Loucy (cell line): ENCODE measurements at regions not wholly inside any gene's neighbourhood (a gene's known extent, or its start where the extent isn't known, plus 50 kb on each side); places are given as distances from the start of the nearest gene placed in this dataset.

Source experiments
- H2AFZ ChIP-seq: fragments of 200-600 bp; sonication (generic); 2 replicates; pipeline ENCODE4 v1.6.0; 2016; ENCODE audit warnings: antibody characterized with exemption, mild to moderate bottlenecking, low read length, moderate library complexity
- H3F3A ChIP-seq: fragments of 200-600 bp; 2 replicates; pipeline ENCODE4 v1.6.0; 2016; ENCODE audit warnings: antibody characterized with exemption, low read depth, mild to moderate bottlenecking
- H3K27me3 ChIP-seq: fragments of 200-600 bp; sonication (generic); 2 replicates; pipeline ENCODE4 v1.6.1; 2014; ENCODE audit warnings: low read length, mild to moderate bottlenecking; ENCODE audit not compliant: insufficient read depth, poor library complexity, severe bottlenecking
- H3K36me3 ChIP-seq: fragments of 200-600 bp; sonication (generic); 2 replicates; pipeline ENCODE4 v1.6.1; 2016; ENCODE audit warnings: low read length; ENCODE audit not compliant: insufficient read depth
- H3K4me1 ChIP-seq: fragments of 200-600 bp; sonication (generic); 2 replicates; pipeline ENCODE4 v1.5.1; 2014; ENCODE audit warnings: low read length, mild to moderate bottlenecking; ENCODE audit not compliant: insufficient read depth, poor library complexity, severe bottlenecking
- H3K4me2 ChIP-seq: fragments of 200-600 bp; sonication (generic); 2 replicates; pipeline ENCODE4 v1.6.0; 2014; ENCODE audit warnings: antibody characterized with exemption, low read length, low read depth, mild to moderate bottlenecking; ENCODE audit not compliant: poor library complexity, severe bottlenecking
- H3K4me3 ChIP-seq: fragments of 200-600 bp; sonication (generic); 2 replicates; pipeline ENCODE4 v1.5.1; 2014; ENCODE audit warnings: low read length, mild to moderate bottlenecking, mixed read lengths; ENCODE audit not compliant: poor library complexity, severe bottlenecking
- H3K79me2 ChIP-seq: fragments of 200-600 bp; sonication (generic); 2 replicates; pipeline ENCODE4 v1.6.1; 2014; ENCODE audit warnings: low read length; ENCODE audit not compliant: insufficient read depth
- H3K9ac ChIP-seq: fragments of 200-600 bp; sonication (generic); 2 replicates; pipeline ENCODE4 v1.6.0; 2014; ENCODE audit warnings: mild to moderate bottlenecking, low read depth, low read length, moderate library complexity; ENCODE audit not compliant: poor library complexity, severe bottlenecking
- H3K9me2 ChIP-seq: fragments of 200-600 bp; sonication (generic); replicated peaks from 2 replicates; pipeline ENCODE4 v1.6.1; 2016; ENCODE audit warnings: low read depth, low read length, mixed read lengths
- H3K9me3 ChIP-seq: fragments of 200-600 bp; sonication (generic); 2 replicates; pipeline ENCODE4 v1.6.1; 2014; ENCODE audit warnings: mild to moderate bottlenecking, antibody characterized with exemption, low read length, low read depth; ENCODE audit not compliant: insufficient read depth
- H4K20me1 ChIP-seq: fragments of 200-600 bp; sonication (generic); 2 replicates; pipeline ENCODE4 v1.6.0; 2014; ENCODE audit warnings: antibody characterized with exemption, low read length, mild to moderate bottlenecking; ENCODE audit not compliant: insufficient read depth, poor library complexity, severe bottlenecking
- CTCF ChIP-seq: fragments of 200-600 bp; sonication (generic); conservative IDR thresholded peaks from 2 replicates; pipeline ENCODE4 v1.5.1; 2014; ENCODE audit warnings: mild to moderate bottlenecking, antibody characterized with exemption, low read length
- EZH2phosphoT487 ChIP-seq: fragments of 200-600 bp; IDR thresholded peaks from 2 replicates; pipeline ENCODE4 v1.6.1; 2018; ENCODE audit warnings: antibody characterized with exemption, mild to moderate bottlenecking, moderate library complexity, borderline replicate concordance

- no peak overlapping the region for H3K9ac ChIP-seq
- H3K9me2 ChIP-seq = no peaks in the 10 kb centered on the region
- H3F3A ChIP-seq = no peaks in the 10 kb centered on the region
- H3K4me2 ChIP-seq = no peak overlapping the region
- no peak overlapping the region for H2AFZ ChIP-seq
- H3K4me3 ChIP-seq = no peak overlapping the region
- no peaks in the 10 kb centered on the region for H3K79me2 ChIP-seq
- H3K27me3 ChIP-seq = no peaks in the 10 kb centered on the region
- no peaks in the 10 kb centered on the region for H4K20me1 ChIP-seq
- H3K4me1 ChIP-seq = no peaks in the 10 kb centered on the region
- no peaks in the 10 kb centered on the region for H3K9me3 ChIP-seq
- H3K36me3 ChIP-seq = no peaks in the 10 kb centered on the region
- no peak for TF ChIP-seq CTCF
- no peak for TF ChIP-seq EZH2phosphoT487
Observed at GRCh38 chr4:14602206-14602605, 400.1 kb upstream of the CPEB2 start.

GRCh38 chr4:14607001-14607400 lies 395.3 kb upstream of the CPEB2 start:
- Histone ChIP-seq H3K9me2 (peaks cover 4% of the 10 kb centered on the region; the same call in 1 of the 2 replicates), H3K79me2 (no peaks in the 10 kb centered on the region), H3K36me3 (no peaks in the 10 kb centered on the region), H3K27me3 (no peaks in the 10 kb centered on the region), H2AFZ (no peak overlapping the region), H3K4me1 (no peaks in the 10 kb centered on the region), H3K4me2 (no peak overlapping the region), H3F3A (no peaks in the 10 kb centered on the region), H3K9me3 (no peaks in the 10 kb centered on the region), H3K9ac (no peak overlapping the region), H4K20me1 (no peaks in the 10 kb centered on the region), H3K4me3 (no peak overlapping the region)
- no peak for TF ChIP-seq CTCF
- no peak for TF ChIP-seq EZH2phosphoT487

GRCh38 chr4:14607578-14607977 lies 394.7 kb upstream of the CPEB2 start:
- Histone ChIP-seq H2AFZ (no peak overlapping the region), H3K79me2 (no peaks in the 10 kb centered on the region), H3K4me2 (no peak overlapping the region), H3K36me3 (no peaks in the 10 kb centered on the region), H3K9me2 (peaks cover 4% of the 10 kb centered on the region; the same call in 1 of the 2 replicates), H3K9me3 (no peaks in the 10 kb centered on the region), H3F3A (no peaks in the 10 kb centered on the region), H3K4me1 (no peaks in the 10 kb centered on the region), H3K4me3 (no peak overlapping the region), H3K9ac (no peak overlapping the region), H3K27me3 (no peaks in the 10 kb centered on the region), H4K20me1 (no peaks in the 10 kb centered on the region)
- TF ChIP-seq EZH2phosphoT487 = no peak
- TF ChIP-seq CTCF = no peak
